ENCODE measurements at regions not wholly inside any gene's neighbourhood (a gene's known extent, or its start where the extent isn't known, plus 50 kb on each side); places are given as distances from the start of the nearest gene placed in this dataset.
"Not testable (repeated sequence)": the region's sequence is repeated elsewhere in the genome, so short reads cannot be mapped to it uniquely, and the experiment has no call there.

- FAIRE-seq: no peak
Observed at GRCh38 chr3:151552589-151552988, 91.7 kb upstream of the IGSF10 start.

GRCh38 chr3:151550642-151551041, 89.8 kb upstream of the IGSF10 start:
- no peak for FAIRE-seq

DNA sequence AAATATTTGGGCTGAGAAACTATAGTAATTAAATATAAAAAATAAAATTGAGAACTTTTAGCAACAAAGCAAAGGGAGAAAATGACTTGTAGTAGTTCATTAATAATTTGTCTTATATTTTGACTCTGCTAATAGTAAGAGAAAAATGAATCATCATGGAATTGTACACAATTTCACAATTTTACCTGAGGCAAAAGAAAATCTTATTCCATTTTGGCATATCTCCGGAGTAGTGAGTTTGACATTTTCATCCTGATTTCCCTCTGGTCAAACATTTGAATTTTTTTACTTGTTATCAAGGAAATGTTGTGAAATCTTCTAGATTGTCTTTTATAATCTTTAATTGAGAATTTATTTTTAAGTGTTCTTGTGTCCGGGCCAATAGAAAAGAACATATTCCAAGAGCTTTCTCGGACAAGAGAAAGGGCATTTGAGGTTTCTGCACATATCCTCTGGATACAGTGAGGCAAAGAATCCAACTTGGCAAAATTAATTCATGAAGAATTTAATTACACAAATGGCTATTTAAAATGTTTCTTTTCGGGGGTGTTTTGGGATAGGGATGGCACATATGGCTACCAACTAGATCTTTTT, 89.3 kb upstream of the IGSF10 start:
- FAIRE-seq: peak; percentile 31

- no peak for FAIRE-seq
Observed at GRCh38 chr3:151548195-151548594, 87.3 kb upstream of the IGSF10 start.

DNA sequence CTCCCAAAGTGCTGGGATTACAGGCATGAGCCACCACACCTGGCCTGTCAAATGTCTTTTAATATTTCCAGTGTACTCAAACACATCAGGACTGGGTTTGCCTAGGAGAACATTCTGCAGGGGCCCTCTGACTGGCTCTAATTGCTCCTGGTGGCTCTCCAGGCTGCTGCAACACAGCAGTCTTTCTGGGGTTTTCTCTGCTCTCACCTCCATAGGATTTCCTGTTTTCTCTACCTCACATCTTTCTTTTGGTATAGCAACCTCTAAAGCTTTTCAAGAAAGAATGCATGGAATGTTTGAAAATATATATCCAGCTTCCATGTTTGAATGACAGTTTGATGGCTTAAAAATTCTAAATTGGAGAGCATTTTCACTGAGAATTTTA, 83.3 kb upstream of the IGSF10 start:
- no peak for FAIRE-seq

DNA sequence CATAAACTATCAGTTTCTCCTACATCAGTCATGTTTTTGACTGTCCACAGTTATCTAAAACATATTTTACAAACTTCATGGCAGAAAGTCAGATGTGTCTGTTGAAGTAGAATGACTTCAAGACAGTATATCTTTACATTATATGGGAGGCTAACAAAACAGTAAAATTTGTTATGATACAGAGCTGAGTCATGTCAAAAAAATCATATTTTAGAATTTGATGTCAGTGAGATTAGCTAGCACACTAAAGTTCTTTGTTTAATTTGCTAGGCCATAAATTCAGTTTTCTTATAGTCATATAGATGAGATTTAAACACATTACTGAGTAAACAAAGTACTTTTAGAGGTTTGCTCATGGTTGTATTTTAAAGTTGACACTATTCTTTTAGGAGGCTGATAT, 80.3 kb upstream of the IGSF10 start:
- FAIRE-seq: no peak

GRCh38 chr3:151539599-151539998, 78.7 kb upstream of the IGSF10 start:
- FAIRE-seq: no peak

DNA sequence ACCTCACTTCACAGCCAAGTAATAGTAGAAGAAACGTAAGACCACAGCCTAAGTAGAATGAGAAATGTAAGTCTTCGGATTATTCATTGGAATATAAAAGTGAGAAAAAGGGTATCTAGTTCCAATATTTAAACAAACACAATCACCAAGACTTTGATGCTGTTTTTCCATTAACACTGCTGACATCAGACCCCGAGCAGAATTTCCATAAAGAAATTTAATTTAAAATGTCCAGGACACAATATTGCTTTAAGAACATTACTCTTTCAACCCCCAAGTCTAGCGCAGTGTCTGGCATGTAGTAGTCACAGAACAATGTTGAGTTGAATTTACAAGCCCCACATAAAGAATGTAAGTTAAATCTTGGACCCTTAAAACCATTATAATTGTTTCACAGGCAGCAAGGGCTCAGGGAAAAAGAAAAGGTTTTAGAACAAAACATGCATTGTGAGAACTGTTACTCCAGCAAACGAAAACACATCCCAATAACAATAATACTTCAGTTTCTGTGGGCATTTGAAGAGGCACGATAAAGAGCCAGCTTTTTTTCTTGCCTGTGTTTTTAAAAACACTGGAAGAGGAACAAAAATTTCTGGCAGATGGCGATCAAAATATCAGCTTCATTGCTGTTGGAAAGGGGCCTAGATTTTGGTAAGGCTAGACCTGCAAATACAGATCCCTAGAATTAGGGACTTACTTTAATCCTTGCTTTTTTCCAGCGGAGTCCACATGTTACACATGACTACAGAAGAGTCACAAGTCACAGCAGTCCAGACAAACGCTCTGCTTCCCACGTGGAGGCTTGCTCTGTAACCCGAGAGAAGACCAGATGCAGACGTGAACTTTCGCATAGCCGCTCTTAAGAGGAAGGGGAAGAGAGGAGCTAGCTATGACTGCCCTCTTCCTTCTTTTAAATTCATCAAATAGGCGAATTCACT, 77.9 kb upstream of the IGSF10 start:
- FAIRE-seq: peak; percentile 53

DNA sequence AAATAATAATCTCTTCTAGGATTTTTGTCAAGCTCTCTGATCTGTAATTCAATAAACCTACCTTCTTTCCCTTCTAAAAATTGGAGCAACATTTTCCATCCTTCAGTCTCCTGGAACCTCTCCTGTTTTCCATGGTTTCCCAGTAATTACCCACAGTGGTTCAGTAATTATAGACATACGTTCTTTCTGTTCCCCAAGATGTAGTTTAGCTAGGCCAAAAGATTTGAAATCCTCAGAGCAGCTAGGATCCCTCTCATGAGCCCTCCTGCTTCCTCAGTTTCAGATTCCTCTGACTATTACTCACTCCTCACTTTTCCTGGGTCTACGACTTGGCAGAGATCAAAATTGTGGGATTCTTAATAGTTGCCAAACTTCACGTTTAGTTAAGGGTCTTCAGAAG, 76.9 kb upstream of the IGSF10 start:
- FAIRE-seq: no peak

GRCh38 chr3:151526757-151527156, 65.9 kb upstream of the IGSF10 start:
- FAIRE-seq: no peak

GRCh38 chr3:151520105-151520504, 59.2 kb upstream of the IGSF10 start:
- no peak for FAIRE-seq

- not testable (repeated sequence) for FAIRE-seq
Observed at GRCh38 chr3:151511433-151511832, 50.6 kb upstream of the IGSF10 start.
